Neural progenitor cell (in vitro differentiated cells): ENCODE measurements at regions not wholly inside any gene's neighbourhood (a gene's known extent, or its start where the extent isn't known, plus 50 kb on each side); places are given as distances from the start of the nearest gene placed in this dataset.

Experiments used
- EZH2phosphoT487 ChIP-seq: fragments of 200-600 bp; sonication (generic); IDR thresholded peaks from 2 replicates; pipeline ENCODE4 v1.6.1; 2017; ENCODE audit warnings: antibody characterized with exemption
- TF ChIP-seq, protein P1 (sequence below): fragments of 200-600 bp; sonication (generic); IDR thresholded peaks from 2 replicates; pipeline ENCODE4 v1.5.1; 2017; ENCODE audit warnings: antibody characterized with exemption, mild to moderate bottlenecking

DNA sequence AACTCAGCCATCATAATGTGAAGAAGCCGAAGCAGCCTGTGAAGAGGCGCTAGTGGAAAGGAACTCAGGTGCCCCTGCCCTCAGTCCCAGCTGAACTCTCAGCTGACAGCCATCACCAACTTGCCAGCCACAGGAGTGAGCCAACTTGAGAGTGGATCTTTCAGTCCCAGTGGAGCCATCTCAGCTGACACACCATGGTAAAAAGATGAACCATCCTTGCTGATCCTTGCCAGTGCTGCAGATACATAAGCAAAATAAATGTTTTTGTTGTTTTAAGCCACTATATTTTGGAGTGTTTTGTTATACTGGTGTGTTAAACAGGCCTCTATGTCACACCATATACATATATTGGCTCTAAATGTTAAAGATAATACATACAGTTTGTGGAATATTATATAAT, 195.8 kb upstream of the SPRED2 start:
- TF ChIP-seq, protein P1, sequence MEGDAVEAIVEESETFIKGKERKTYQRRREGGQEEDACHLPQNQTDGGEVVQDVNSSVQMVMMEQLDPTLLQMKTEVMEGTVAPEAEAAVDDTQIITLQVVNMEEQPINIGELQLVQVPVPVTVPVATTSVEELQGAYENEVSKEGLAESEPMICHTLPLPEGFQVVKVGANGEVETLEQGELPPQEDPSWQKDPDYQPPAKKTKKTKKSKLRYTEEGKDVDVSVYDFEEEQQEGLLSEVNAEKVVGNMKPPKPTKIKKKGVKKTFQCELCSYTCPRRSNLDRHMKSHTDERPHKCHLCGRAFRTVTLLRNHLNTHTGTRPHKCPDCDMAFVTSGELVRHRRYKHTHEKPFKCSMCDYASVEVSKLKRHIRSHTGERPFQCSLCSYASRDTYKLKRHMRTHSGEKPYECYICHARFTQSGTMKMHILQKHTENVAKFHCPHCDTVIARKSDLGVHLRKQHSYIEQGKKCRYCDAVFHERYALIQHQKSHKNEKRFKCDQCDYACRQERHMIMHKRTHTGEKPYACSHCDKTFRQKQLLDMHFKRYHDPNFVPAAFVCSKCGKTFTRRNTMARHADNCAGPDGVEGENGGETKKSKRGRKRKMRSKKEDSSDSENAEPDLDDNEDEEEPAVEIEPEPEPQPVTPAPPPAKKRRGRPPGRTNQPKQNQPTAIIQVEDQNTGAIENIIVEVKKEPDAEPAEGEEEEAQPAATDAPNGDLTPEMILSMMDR = no peak
- TF ChIP-seq EZH2phosphoT487 = no peak
